ENCODE measurements at regions not wholly inside any gene's neighbourhood (a gene's known extent, or its start where the extent isn't known, plus 50 kb on each side); places are given as distances from the start of the nearest gene placed in this dataset.
"Not testable (repeated sequence)": the region's sequence is repeated elsewhere in the genome, so short reads cannot be mapped to it uniquely, and the experiment has no call there.

DNA sequence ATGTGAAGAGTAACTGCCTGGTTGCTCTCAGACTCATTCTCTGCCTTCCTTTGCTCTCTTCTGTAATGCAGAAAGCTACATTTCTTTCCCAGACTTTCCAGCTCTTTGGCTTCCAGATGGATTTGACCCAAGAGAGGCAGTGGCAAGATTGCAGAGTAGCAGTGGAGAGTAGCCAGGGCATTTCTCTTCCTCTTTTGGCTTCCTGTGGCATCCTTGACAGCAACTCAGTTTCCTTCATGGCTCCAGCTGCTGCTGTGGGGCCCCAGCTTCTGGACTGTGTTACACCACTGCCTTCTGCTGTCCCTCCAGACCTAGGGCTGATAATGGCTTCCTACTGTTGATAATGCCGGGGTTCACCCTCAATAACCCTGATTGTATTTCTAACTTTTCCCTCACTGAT, 469.4 kb upstream of the SPRED2 start:
- TF ChIP-seq, protein P1, sequence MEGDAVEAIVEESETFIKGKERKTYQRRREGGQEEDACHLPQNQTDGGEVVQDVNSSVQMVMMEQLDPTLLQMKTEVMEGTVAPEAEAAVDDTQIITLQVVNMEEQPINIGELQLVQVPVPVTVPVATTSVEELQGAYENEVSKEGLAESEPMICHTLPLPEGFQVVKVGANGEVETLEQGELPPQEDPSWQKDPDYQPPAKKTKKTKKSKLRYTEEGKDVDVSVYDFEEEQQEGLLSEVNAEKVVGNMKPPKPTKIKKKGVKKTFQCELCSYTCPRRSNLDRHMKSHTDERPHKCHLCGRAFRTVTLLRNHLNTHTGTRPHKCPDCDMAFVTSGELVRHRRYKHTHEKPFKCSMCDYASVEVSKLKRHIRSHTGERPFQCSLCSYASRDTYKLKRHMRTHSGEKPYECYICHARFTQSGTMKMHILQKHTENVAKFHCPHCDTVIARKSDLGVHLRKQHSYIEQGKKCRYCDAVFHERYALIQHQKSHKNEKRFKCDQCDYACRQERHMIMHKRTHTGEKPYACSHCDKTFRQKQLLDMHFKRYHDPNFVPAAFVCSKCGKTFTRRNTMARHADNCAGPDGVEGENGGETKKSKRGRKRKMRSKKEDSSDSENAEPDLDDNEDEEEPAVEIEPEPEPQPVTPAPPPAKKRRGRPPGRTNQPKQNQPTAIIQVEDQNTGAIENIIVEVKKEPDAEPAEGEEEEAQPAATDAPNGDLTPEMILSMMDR (IDR thresholded peaks at IDR 0.05) = no peak
- no peak for TF ChIP-seq EP300 (IDR thresholded peaks at IDR 0.05; ENCODE audit: low read depth)
- no peak for TF ChIP-seq POLR2AphosphoS5 (IDR thresholded peaks at IDR 0.05)
- TF ChIP-seq POLR2A (IDR thresholded peaks at IDR 0.05) = no peak
- Histone ChIP-seq H3K9me3 (no peaks in the 10 kb centered on the region), H3K36me3 (no peaks in the 10 kb centered on the region), H3K4me3 (no peak overlapping the region), H3K4me1 (no peaks in the 10 kb centered on the region), H3K27ac (no peak overlapping the region), H3K27me3 (no peaks in the 10 kb centered on the region)
- no peak for DNase-seq
- intact Hi-C loops (cut with DNase I; ENCODE audit: low total_unique reads) (no loop called here), in situ Hi-C loops (cut with MboI; ENCODE audit: low pct_ligation_motif_present in 1 of 4, low pct_unique_long_range_greater_than_20kb in 1 of 4, low sequenced_read_pairs in 3 of 4) (no loop called here)
- 50 to 64% methylated on average over 1 of the region's 1 CpG for WGBS, 2 donors (ENCODE audit: low coverage in 1 of 2)

DNA sequence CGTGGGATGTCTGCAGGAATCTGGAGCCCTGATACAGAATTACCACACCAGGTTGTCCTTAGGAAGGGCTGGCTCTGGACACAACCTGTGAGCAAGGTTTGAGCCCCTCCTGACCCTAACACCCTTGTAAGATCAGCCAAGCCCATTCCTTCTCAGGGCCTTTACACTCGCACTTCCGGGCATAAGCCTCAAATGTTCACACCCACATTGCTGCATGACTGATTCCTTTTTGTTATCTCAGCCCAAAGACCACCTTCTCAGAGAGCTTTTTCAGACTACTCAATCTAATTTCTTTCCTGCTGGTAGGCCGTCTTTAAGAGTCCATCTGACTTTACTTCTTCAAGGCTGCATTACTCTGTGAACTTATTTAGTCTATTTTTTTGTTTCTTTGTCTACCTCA, 464.0 kb upstream of the SPRED2 start:
- intact Hi-C loops (cut with DNase I; ENCODE audit: low total_unique reads) = no loop called here

GRCh38 chr2:65890131-65890530, 457.7 kb upstream of the SPRED2 start:
- H3K4me1 ChIP-seq; H3K9me3 ChIP-seq; H3K4me3 ChIP-seq; DNase-seq; in situ Hi-C loops (cut with MboI; ENCODE audit: low pct_ligation_motif_present in 1 of 4, low pct_unique_long_range_greater_than_20kb in 1 of 4, low sequenced_read_pairs in 3 of 4); H3K27me3 ChIP-seq; H3K36me3 ChIP-seq; intact Hi-C loops (cut with DNase I; ENCODE audit: low total_unique reads); H3K27ac ChIP-seq: not testable (repeated sequence)
- 54% methylated on average over 6 of the region's 6 CpGs; no CpG with 5 or more reads in 1 of the 2 donors for WGBS, 2 donors (ENCODE audit: low coverage in 1 of 2)

More for the DNA sequence above, 464.0 kb upstream of the SPRED2 start:
- 67 to 85% methylated on average over 1 to 4 of the region's 4 CpGs for WGBS, 2 donors (ENCODE audit: low coverage in 1 of 2)
- Histone ChIP-seq H3K9me3 (no peaks in the 10 kb centered on the region), H3K27ac (no peak overlapping the region), H3K4me1 (no peaks in the 10 kb centered on the region), H3K27me3 (no peaks in the 10 kb centered on the region), H3K36me3 (no peaks in the 10 kb centered on the region), H3K4me3 (no peak overlapping the region)
- in situ Hi-C loops (cut with MboI; ENCODE audit: low pct_ligation_motif_present in 1 of 4, low pct_unique_long_range_greater_than_20kb in 1 of 4, low sequenced_read_pairs in 3 of 4) = no loop called here
- no peak for DNase-seq
- TF ChIP-seq EP300 (IDR thresholded peaks at IDR 0.05; ENCODE audit: low read depth) (no peak), POLR2A (IDR thresholded peaks at IDR 0.05) (no peak), POLR2AphosphoS5 (IDR thresholded peaks at IDR 0.05) (no peak)
- TF ChIP-seq, protein P1 (IDR thresholded peaks at IDR 0.05) = no peak

- intact Hi-C loops (cut with DNase I; ENCODE audit: low total_unique reads) (no loop called here), in situ Hi-C loops (cut with MboI; ENCODE audit: low pct_ligation_motif_present in 1 of 4, low pct_unique_long_range_greater_than_20kb in 1 of 4, low sequenced_read_pairs in 3 of 4) (no loop called here)
- WGBS, 2 donors (ENCODE audit: low coverage in 1 of 2) = 65 to 80% methylated on average over 1 of the region's 1 CpG
- Histone ChIP-seq H3K4me3 (no peak overlapping the region), H3K4me1 (no peaks in the 10 kb centered on the region), H3K27me3 (no peaks in the 10 kb centered on the region), H3K36me3 (no peaks in the 10 kb centered on the region), H3K27ac (no peak overlapping the region), H3K9me3 (no peaks in the 10 kb centered on the region)
- DNase-seq = no peak
- TF ChIP-seq POLR2A (IDR thresholded peaks at IDR 0.05) (no peak), EP300 (IDR thresholded peaks at IDR 0.05; ENCODE audit: low read depth) (no peak), POLR2AphosphoS5 (IDR thresholded peaks at IDR 0.05) (no peak)
- TF ChIP-seq, protein P1 (IDR thresholded peaks at IDR 0.05) = no peak
Observed at GRCh38 chr2:65885266-65885665, 452.9 kb upstream of the SPRED2 start.

DNA sequence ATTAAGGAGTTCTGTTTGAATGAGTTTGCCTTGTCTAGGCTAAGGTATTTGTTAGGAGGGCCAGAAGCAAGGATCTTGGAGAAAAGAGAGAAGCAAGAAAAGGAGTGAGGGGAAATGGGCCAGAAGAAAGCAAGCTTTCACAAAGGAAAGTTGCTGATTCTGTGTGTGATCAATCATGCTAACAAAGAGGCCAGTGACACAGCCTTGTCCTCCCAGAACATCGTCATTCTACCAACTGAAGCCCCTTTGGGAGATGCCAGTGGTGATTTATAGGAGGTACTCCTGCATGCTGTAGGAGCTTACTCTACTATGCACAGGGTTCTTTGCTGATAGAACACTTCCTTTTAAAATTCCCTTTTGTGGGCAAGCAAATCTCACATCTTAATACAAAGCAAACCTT, 449.2 kb upstream of the SPRED2 start:
- intact Hi-C loops (cut with DNase I; ENCODE audit: low total_unique reads) (no loop called here), in situ Hi-C loops (cut with MboI; ENCODE audit: low pct_ligation_motif_present in 1 of 4, low pct_unique_long_range_greater_than_20kb in 1 of 4, low sequenced_read_pairs in 3 of 4) (no loop called here)
- TF ChIP-seq POLR2A (IDR thresholded peaks at IDR 0.05) = no peak
- TF ChIP-seq POLR2AphosphoS5 (IDR thresholded peaks at IDR 0.05) = no peak
- TF ChIP-seq, protein P1 (IDR thresholded peaks at IDR 0.05) = no peak
- no peak for TF ChIP-seq EP300 (IDR thresholded peaks at IDR 0.05; ENCODE audit: low read depth)
- no peaks in the 10 kb centered on the region for H3K27me3 ChIP-seq
- H3K4me3 ChIP-seq = no peak overlapping the region
- 57 to 67% methylated on average over 1 of the region's 1 CpG for WGBS, 2 donors (ENCODE audit: low coverage in 1 of 2)
- no peak overlapping the region for H3K27ac ChIP-seq
- no peaks in the 10 kb centered on the region for H3K36me3 ChIP-seq
- H3K9me3 ChIP-seq = no peaks in the 10 kb centered on the region
- DNase-seq = no peak
- no peaks in the 10 kb centered on the region for H3K4me1 ChIP-seq
